HEK293 (cell line): ENCODE measurements at regions not wholly inside any gene's neighbourhood (a gene's known extent, or its start where the extent isn't known, plus 50 kb on each side); places are given as distances from the start of the nearest gene placed in this dataset.

ENCODE experiments used
- CTCF ChIA-PET: fragments of 350-600 bp; formaldehyde crosslinking; extraction: SDS; loops from one replicate; lab custom pipeline; 2021; ENCODE audit warnings: antibody characterized with exemption; lab: Yijun Ruan, JAX
- POLR2A ChIA-PET: fragments of 300-600 bp; formaldehyde crosslinking; extraction: SDS; loops from one replicate; lab custom pipeline; 2020; ENCODE audit warnings: antibody characterized with exemption, inconsistent platforms; lab: Yijun Ruan, JAX
- H3K27ac ChIP-seq: fragments of 200-500 bp; sonication (Bioruptor generic); 2 replicates; pipeline ENCODE4 v1.5.1; 2014; ENCODE audit warnings: low read depth, low read length, control low read depth, inconsistent platforms; ENCODE audit errors: extremely low read depth
- H3K36me3 ChIP-seq, 2 experiments: fragments of 200-500 bp in 1 of 2; sonication (Bioruptor generic) in 1 of 2; 1 replicate in 1 of 2; 2 replicates in 1 of 2; pipeline ENCODE4 v1.5.1; 2014 to 2017; ENCODE audit warnings: inconsistent platforms in 2 of 2, low read length in 2 of 2; ENCODE audit not compliant: control insufficient read depth in 2 of 2, insufficient read depth in 1 of 2
- H3K4me1 ChIP-seq: fragments of 200-500 bp; sonication (Bioruptor generic); 2 replicates; pipeline ENCODE4 v1.5.1; 2014; ENCODE audit warnings: mild to moderate bottlenecking, low read length, inconsistent platforms; ENCODE audit not compliant: control insufficient read depth, insufficient read depth
- H3K4me3 ChIP-seq: 2 replicates; pipeline ENCODE4 v1.5.1; 2011; ENCODE audit warnings: low read depth, mild to moderate bottlenecking, control low read depth, low read length, moderate library complexity
- H3K9me3 ChIP-seq: fragments of 200-500 bp; sonication (Bioruptor generic); 2 replicates; pipeline ENCODE4 v1.5.1; 2014; ENCODE audit warnings: low read depth, low read length, inconsistent platforms; ENCODE audit not compliant: control insufficient read depth, insufficient read depth
- GFI1B ChIP-seq: fragments of 450-650 bp; formaldehyde crosslinking; IDR thresholded peaks from 2 replicates; pipeline ENCODE4 v1.5.1; 2016; ENCODE audit warnings: missing biosample characterization, missing genetic modification characterization
- KLF1 ChIP-seq: fragments of 450-650 bp; formaldehyde crosslinking; IDR thresholded peaks from 2 replicates; pipeline ENCODE4 v1.5.1; 2016; ENCODE audit warnings: missing biosample characterization, missing genetic modification characterization
- KLF16 ChIP-seq: fragments of 450-650 bp; formaldehyde crosslinking; IDR thresholded peaks from 2 replicates; pipeline ENCODE4 v1.5.1; 2017; ENCODE audit warnings: missing biosample characterization, missing genetic modification characterization
- KLF17 ChIP-seq: fragments of 450-650 bp; formaldehyde crosslinking; IDR thresholded peaks from 2 replicates; pipeline ENCODE4 v1.5.1; 2016; ENCODE audit warnings: missing biosample characterization, missing genetic modification characterization
- KLF9 ChIP-seq: fragments of 450-650 bp; formaldehyde crosslinking; IDR thresholded peaks from 2 replicates; pipeline ENCODE4 v1.5.1; 2016; ENCODE audit warnings: missing biosample characterization, missing genetic modification characterization, low read depth
- PRDM6 ChIP-seq: fragments of 450-650 bp; formaldehyde crosslinking; IDR thresholded peaks from 2 replicates; pipeline ENCODE4 v1.5.1; 2017; ENCODE audit warnings: missing biosample characterization, missing genetic modification characterization
- SETDB1 ChIP-seq: IDR thresholded peaks from one replicate; pipeline ENCODE4 v1.6.1; 2017; ENCODE audit warnings: mild to moderate bottlenecking, low read length, moderate library complexity, mixed read lengths; ENCODE audit not compliant: insufficient read length
- ZBTB26 ChIP-seq: fragments of 450-650 bp; formaldehyde crosslinking; optimal IDR thresholded peaks from 2 replicates; pipeline ENCODE3; 2016; ENCODE audit warnings: missing biosample characterization, mild to moderate bottlenecking, missing genetic modification characterization
- ZNF121 ChIP-seq: fragments of 450-650 bp; formaldehyde crosslinking; IDR thresholded peaks from 2 replicates; pipeline ENCODE4 v1.5.1; 2016; ENCODE audit warnings: missing biosample characterization, missing genetic modification characterization
- ZNF302 ChIP-seq: fragments of 450-650 bp; formaldehyde crosslinking; IDR thresholded peaks from 2 replicates; pipeline ENCODE4 v1.5.1; 2016; ENCODE audit warnings: missing biosample characterization, missing genetic modification characterization, low read depth
- ZNF335 ChIP-seq: fragments of 450-650 bp; formaldehyde crosslinking; conservative IDR thresholded peaks from 2 replicates; pipeline ENCODE4 v1.5.1; 2016; ENCODE audit warnings: missing biosample characterization, missing genetic modification characterization
- ZNF354C ChIP-seq: fragments of 450-650 bp; formaldehyde crosslinking; IDR thresholded peaks from 2 replicates; pipeline ENCODE4 v1.5.1; 2016; ENCODE audit warnings: missing biosample characterization, missing genetic modification characterization, low read depth, borderline replicate concordance
- ZNF423 ChIP-seq: fragments of 450-650 bp; formaldehyde crosslinking; IDR thresholded peaks from 2 replicates; pipeline ENCODE4 v1.5.1; 2016; ENCODE audit warnings: missing biosample characterization, missing genetic modification characterization
- ZNF433 ChIP-seq: fragments of 450-650 bp; formaldehyde crosslinking; IDR thresholded peaks from 2 replicates; pipeline ENCODE4 v1.5.1; 2016; ENCODE audit warnings: missing biosample characterization, missing genetic modification characterization, low read depth
- ZNF521 ChIP-seq: fragments of 450-650 bp; formaldehyde crosslinking; IDR thresholded peaks from 2 replicates; pipeline ENCODE4 v1.5.1; 2017; ENCODE audit warnings: missing biosample characterization, mild to moderate bottlenecking, missing genetic modification characterization
- ZNF555 ChIP-seq: fragments of 450-650 bp; formaldehyde crosslinking; conservative IDR thresholded peaks from 2 replicates; pipeline ENCODE4 v1.5.1; 2017; ENCODE audit warnings: missing biosample characterization, mild to moderate bottlenecking, missing genetic modification characterization, inconsistent platforms
- ZNF585B ChIP-seq: fragments of 450-650 bp; formaldehyde crosslinking; IDR thresholded peaks from 2 replicates; pipeline ENCODE4 v1.5.1; 2016; ENCODE audit warnings: missing biosample characterization, missing genetic modification characterization
- ZNF658 ChIP-seq: fragments of 450-650 bp; formaldehyde crosslinking; IDR thresholded peaks from 2 replicates; pipeline ENCODE4; 2016; ENCODE audit warnings: missing biosample characterization, missing genetic modification characterization
- ZNF664 ChIP-seq: fragments of 450-650 bp; formaldehyde crosslinking; IDR thresholded peaks from 2 replicates; pipeline ENCODE4 v1.5.1; 2016; ENCODE audit warnings: missing biosample characterization, missing genetic modification characterization
- ZNF677 ChIP-seq: fragments of 450-650 bp; IDR thresholded peaks from 2 replicates; pipeline ENCODE4 v1.5.0; 2018; ENCODE audit warnings: missing biosample characterization, mild to moderate bottlenecking, missing genetic modification characterization, moderate library complexity
- ZNF701 ChIP-seq: fragments of 450-650 bp; formaldehyde crosslinking; IDR thresholded peaks from 2 replicates; pipeline ENCODE4 v1.5.1; 2016; ENCODE audit warnings: missing biosample characterization, missing genetic modification characterization
- ZNF768 ChIP-seq: fragments of 450-650 bp; formaldehyde crosslinking; IDR thresholded peaks from 2 replicates; pipeline ENCODE4 v1.5.1; 2018; ENCODE audit warnings: missing biosample characterization, mild to moderate bottlenecking, missing genetic modification characterization
- ZNF843 ChIP-seq: fragments of 450-650 bp; formaldehyde crosslinking; IDR thresholded peaks from 2 replicates; pipeline ENCODE4 v1.5.1; 2016; ENCODE audit warnings: missing biosample characterization, missing genetic modification characterization
- TF ChIP-seq, protein P1 (sequence below): fragments of 450-650 bp; formaldehyde crosslinking; IDR thresholded peaks from 2 replicates; pipeline ENCODE4 v1.5.1; 2016; ENCODE audit warnings: missing biosample characterization, missing genetic modification characterization, borderline replicate concordance
- TF ChIP-seq, protein P2 (sequence below): fragments of 450-650 bp; formaldehyde crosslinking; IDR thresholded peaks from 2 replicates; pipeline ENCODE4 v1.5.1; 2016; ENCODE audit warnings: missing biosample characterization, missing genetic modification characterization

DNA sequence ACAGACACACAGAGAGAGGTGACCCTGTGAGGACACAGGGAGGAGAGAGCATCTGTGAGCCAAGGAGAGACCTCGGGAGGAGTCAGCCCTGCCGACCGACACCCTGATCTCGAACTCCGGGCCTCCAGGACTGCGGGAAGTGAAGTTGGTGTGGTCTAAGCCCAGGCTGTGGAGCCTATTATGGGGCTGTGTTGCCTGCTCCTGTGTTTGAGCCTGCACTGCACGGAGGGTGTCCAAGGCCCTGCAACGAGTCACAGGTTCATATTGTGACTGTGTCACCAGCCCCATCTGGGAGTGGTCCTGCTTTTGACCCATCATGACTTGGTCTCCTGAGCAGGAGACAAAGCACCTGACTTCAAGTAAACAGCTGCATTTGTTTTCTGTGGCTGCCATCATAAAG, 186.0 kb upstream of the AJAP1 start (continued):
- TF ChIP-seq ZNF354C = no peak
- no peak for TF ChIP-seq ZNF335 (tag by site-specific recombination)
- TF ChIP-seq ZNF843 (tag by site-specific recombination) = no peak
- TF ChIP-seq ZNF121 = no peak
- TF ChIP-seq KLF17 (tag by site-specific recombination) = no peak

- Histone ChIP-seq H3K36me3 (no peaks in the 10 kb centered on the region), H3K4me1 (no peaks in the 10 kb centered on the region), H3K9me3 (no peaks in the 10 kb centered on the region), H3K27ac (no peak overlapping the region), H3K4me3 (no peak overlapping the region)
- CTCF ChIA-PET = no interaction called here
- POLR2A ChIA-PET = no interaction called here
- no peak for TF ChIP-seq ZNF423 (tag by site-specific recombination)
- TF ChIP-seq ZNF664 = no peak
- TF ChIP-seq KLF16 (tag by site-specific recombination) = no peak
- TF ChIP-seq ZNF677 = no peak
- no peak for TF ChIP-seq ZNF585B (tag by site-specific recombination)
- no peak for TF ChIP-seq ZBTB26 (tag by site-specific recombination)
Observed at GRCh38 chr1:4468804-4469514, 185.4 kb upstream of the AJAP1 start.

GRCh38 chr1:4476394-4476793, 178.0 kb upstream of the AJAP1 start:
- no peak overlapping the region for H3K4me3 ChIP-seq
- no peaks in the 10 kb centered on the region for H3K4me1 ChIP-seq
- ChIA-PET CTCF (no interaction called here), POLR2A (no interaction called here)
- TF ChIP-seq SETDB1 = peak; percentile 56
- TF ChIP-seq, protein P1, sequence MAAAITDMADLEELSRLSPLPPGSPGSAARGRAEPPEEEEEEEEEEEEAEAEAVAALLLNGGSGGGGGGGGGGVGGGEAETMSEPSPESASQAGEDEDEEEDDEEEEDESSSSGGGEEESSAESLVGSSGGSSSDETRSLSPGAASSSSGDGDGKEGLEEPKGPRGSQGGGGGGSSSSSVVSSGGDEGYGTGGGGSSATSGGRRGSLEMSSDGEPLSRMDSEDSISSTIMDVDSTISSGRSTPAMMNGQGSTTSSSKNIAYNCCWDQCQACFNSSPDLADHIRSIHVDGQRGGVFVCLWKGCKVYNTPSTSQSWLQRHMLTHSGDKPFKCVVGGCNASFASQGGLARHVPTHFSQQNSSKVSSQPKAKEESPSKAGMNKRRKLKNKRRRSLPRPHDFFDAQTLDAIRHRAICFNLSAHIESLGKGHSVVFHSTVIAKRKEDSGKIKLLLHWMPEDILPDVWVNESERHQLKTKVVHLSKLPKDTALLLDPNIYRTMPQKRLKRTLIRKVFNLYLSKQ (tag by site-specific recombination) = no peak
- H3K36me3 ChIP-seq = no peaks in the 10 kb centered on the region
- H3K27ac ChIP-seq = no peak overlapping the region
- H3K9me3 ChIP-seq = no peaks in the 10 kb centered on the region; the same call in 1 of the 2 replicates

DNA sequence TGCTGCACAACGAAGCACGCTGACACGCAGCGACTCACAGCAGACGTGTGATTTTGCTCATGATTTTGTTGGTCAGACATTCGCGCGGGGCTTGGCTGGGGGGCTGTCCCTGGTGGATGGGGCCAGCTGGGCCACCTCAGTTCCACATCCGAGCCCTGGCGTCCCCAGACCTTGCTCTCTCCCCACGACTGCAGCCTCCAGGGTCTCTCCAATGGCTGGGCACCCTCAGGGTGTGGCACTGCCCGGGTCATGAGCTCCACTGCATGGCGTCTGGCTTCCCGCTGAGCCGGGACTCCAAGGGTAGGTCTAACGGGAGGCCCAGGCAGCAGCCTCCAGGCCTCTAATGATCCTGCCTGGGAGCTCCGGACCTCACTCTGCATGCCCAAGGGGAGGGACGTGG, 173.0 kb upstream of the AJAP1 start:
- TF ChIP-seq ZNF701 (tag by site-specific recombination) (no peak), ZNF768 (tag by site-specific recombination) (no peak), PRDM6 (tag by site-specific recombination) (no peak), GFI1B (tag by site-specific recombination) (no peak), ZNF302 (tag by site-specific recombination) (no peak), ZNF658 (tag by site-specific recombination) (no peak), KLF1 (tag by site-specific recombination) (no peak), ZNF555 (tag by site-specific recombination) (no peak), ZNF521 (no peak), ZNF433 (tag by site-specific recombination) (no peak), KLF9 (tag by site-specific recombination) (no peak)
- TF ChIP-seq, protein P2, sequence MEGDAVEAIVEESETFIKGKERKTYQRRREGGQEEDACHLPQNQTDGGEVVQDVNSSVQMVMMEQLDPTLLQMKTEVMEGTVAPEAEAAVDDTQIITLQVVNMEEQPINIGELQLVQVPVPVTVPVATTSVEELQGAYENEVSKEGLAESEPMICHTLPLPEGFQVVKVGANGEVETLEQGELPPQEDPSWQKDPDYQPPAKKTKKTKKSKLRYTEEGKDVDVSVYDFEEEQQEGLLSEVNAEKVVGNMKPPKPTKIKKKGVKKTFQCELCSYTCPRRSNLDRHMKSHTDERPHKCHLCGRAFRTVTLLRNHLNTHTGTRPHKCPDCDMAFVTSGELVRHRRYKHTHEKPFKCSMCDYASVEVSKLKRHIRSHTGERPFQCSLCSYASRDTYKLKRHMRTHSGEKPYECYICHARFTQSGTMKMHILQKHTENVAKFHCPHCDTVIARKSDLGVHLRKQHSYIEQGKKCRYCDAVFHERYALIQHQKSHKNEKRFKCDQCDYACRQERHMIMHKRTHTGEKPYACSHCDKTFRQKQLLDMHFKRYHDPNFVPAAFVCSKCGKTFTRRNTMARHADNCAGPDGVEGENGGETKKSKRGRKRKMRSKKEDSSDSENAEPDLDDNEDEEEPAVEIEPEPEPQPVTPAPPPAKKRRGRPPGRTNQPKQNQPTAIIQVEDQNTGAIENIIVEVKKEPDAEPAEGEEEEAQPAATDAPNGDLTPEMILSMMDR (tag by site-specific recombination) = no peak
- ChIA-PET CTCF (no interaction called here), POLR2A (no interaction called here)
- Histone ChIP-seq H3K9me3 (no peaks in the 10 kb centered on the region; the same call in 1 of the 2 replicates), H3K27ac (no peak overlapping the region), H3K4me3 (no peak overlapping the region), H3K4me1 (no peaks in the 10 kb centered on the region), H3K36me3 (no peaks in the 10 kb centered on the region)
